Sigmoid colon (tissue), 4 donors: ENCODE measurements at regions not wholly inside any gene's neighbourhood (a gene's known extent, or its start where the extent isn't known, plus 50 kb on each side); places are given as distances from the start of the nearest gene placed in this dataset.

Source experiments
- EP300 ChIP-seq, 4 donors: sonication (generic); formaldehyde crosslinking; IDR thresholded peaks; one replicate each; pipeline ENCODE4 v1.6.1; 2017; ENCODE audit warnings: antibody characterized with exemption in 4 of 4
- POLR2AphosphoS5 ChIP-seq, 4 donors: sonication (generic); formaldehyde crosslinking; IDR thresholded peaks; one replicate each; pipeline ENCODE4 v1.6.1; 2017; ENCODE audit warnings: antibody characterized with exemption in 4 of 4
- TF ChIP-seq, protein P1 (sequence below), 4 experiments: fragments of 450-650 bp in 3 of 4; fragments of 200-600 bp in 1 of 4; IDR thresholded peaks; one replicate each; pipeline ENCODE4 v1.5.1; 2016 to 2019; ENCODE audit warnings: antibody characterized with exemption in 4 of 4, mild to moderate bottlenecking in 3 of 4, moderate library complexity in 2 of 4

DNA sequence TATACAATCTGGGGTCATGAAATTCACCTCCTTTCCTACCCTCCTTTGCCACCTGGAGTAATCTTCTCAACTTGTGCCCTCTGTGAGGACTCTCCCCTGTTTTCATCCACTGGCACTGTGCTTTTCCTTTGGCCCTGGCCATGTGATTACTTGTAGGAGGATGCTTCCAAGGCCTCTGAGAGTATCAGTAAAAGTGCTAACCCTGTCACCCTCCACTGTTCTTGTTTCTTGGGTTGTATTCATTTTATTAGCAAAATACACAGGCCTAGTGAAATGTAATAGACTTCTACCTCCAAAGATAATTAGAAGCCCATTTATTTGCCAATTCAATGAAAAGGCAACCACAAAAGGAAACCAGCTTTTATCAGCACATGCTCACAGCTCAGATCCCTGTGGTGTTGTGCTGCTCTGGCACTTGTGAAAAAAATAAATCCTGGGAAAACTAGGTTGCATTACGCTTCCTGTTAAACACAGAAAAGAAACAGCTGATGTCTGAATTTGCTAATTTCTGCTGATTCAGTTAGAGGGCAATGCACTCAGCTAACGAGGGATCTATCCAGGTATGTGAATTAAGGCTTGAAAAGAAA lies 357.5 kb upstream of the ETAA1 start:
- TF ChIP-seq, protein P1, sequence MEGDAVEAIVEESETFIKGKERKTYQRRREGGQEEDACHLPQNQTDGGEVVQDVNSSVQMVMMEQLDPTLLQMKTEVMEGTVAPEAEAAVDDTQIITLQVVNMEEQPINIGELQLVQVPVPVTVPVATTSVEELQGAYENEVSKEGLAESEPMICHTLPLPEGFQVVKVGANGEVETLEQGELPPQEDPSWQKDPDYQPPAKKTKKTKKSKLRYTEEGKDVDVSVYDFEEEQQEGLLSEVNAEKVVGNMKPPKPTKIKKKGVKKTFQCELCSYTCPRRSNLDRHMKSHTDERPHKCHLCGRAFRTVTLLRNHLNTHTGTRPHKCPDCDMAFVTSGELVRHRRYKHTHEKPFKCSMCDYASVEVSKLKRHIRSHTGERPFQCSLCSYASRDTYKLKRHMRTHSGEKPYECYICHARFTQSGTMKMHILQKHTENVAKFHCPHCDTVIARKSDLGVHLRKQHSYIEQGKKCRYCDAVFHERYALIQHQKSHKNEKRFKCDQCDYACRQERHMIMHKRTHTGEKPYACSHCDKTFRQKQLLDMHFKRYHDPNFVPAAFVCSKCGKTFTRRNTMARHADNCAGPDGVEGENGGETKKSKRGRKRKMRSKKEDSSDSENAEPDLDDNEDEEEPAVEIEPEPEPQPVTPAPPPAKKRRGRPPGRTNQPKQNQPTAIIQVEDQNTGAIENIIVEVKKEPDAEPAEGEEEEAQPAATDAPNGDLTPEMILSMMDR (IDR thresholded peaks at IDR 0.05), result no peak
- TF ChIP-seq POLR2AphosphoS5 (IDR thresholded peaks at IDR 0.05) (no peak), EP300 (IDR thresholded peaks at IDR 0.05) (no peak)
